NCI-H1092 (cell line): ENCODE measurements at regions not wholly inside any gene's neighbourhood (a gene's known extent, or its start where the extent isn't known, plus 50 kb on each side); places are given as distances from the start of the nearest gene placed in this dataset.
"Not testable (repeated sequence)": the region's sequence is repeated elsewhere in the genome, so short reads cannot be mapped to it uniquely, and the experiment has no call there.

Experiments
- DNase-seq: peaks from one replicate; lab custom pipeline; 2025; lab: John Stamatoyannopoulos, UW

DNA sequence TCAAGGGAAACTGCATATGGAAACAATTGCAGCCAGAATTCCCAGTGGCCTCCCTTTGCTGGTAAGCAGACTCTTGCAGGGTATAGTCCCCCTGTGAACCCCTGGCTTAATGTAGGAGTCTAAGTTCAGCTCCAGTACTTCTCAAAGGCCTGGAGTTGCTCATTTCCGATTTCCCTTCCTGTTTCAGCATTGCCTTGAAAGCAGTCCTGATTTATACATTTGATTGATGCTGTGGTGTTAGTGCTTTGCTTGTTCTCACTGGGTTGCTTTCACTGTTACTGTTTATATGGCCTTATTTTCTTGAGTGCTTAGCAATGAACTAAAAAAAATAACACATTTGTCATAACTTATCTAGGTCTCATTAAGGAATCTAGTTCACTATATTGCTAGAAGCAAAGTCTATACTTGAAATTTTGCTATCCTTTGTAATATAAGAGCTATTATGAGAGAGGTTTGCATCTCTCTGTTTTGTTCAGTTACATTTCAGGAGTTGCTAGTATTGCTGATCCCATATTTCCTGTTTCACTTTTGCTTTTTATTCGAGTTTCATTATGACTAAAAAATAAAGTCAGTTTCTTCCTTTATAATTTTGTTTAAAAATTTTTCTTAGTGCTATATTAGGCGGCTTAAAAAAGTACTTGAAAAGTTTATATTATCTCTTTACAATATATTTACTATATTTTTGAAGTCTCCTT lies 122.4 kb upstream of the NMUR2 start:
- DNase-seq = no peak

DNA sequence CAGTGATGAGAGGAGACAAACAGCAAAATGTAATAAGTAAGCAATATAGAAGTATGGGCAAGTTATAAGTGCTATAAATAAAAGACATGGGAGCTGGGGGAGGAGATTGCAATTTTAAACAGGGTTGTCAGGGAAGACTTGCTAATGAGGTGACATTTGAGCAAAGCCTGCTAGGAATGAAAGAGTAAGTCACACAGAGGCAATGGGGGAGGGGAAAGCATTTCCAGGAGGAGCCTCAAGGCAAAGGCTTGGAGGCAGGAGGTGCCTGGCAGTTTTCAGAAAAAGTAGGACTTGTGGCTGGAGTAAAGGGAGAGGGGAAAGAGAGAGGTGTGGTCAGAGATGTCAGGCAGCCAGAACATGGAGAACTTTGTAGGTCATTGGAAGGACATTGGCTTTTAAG lies 124.4 kb upstream of the NMUR2 start:
- DNase-seq = no peak

DNA sequence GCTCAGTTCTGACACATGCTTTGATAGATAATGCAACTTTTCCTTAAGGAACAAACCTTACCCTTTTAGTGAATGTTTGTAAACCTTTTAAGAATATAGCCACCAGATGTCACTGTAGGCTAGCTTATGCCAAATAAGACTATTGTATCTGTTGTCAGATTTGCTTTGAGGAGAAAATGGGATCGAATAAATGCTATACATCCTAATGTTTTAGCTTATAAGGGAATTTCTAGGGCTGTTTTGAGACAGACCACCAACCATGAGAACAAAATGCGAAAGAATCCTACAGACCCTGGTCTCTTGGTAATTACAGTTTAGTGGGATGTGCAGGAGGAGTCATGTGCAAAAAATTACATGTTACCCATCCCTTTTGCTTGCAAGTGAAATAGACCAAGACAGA lies 127.6 kb upstream of the NMUR2 start:
- DNase-seq = peak; percentile 54

DNA sequence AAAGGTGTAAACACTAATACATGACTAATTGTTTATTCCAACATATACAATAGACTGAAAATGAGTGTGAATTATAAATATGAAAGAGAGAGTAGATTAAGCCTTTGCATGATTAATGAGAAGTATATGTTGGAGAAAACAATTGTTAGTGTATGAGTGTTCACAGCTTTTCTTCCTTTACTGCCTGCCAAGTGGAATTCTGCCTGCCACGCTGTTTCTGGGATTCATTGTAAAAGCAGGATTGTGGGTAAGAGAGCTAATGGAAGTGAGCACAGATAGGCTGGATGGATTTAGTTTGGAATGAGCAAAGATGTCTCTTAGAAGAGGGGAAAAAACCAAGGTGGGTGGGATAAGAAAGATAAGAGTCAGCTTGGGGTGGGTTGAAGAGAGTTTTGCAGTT lies 129.6 kb upstream of the NMUR2 start:
- no peak for DNase-seq

DNA sequence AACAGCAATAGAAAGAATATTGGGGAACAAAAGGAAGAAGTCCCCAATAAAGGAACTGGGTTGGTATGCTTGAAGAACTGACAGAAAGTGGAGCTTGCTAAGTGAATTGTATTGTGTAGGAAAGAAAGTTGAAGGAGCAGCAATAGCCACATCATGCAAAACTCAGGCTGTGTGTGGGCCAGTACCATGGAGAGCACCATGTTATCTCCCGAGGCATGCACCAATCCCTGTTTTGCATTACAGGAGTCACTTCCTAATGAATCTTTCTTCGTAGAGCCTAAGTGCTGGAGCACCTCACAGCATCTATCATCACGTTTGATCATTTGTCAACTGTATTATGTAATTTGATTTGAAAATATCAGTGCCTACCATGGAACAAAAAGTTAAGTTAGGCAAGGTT lies 137.7 kb upstream of the NMUR2 start:
- DNase-seq = no peak

DNA sequence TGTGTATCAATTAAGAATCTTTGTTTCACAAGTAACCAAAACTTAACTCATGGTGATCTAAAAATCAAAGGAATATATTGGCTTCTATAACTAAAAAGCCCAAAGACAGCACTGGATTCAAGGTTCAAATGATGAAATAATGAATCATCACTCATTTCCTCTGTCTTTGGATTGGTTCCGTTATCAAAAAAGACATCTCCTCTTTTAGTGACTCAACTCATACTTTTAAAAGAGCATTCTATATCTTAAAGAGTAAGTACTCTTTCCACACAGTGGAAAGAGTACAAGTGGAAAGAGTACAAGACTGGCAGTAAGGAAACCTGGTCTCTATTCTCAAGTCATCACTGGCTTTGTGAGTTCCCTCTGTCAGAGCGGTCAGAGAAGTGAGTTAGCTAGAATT lies 141.4 kb upstream of the NMUR2 start:
- DNase-seq = no peak

DNA sequence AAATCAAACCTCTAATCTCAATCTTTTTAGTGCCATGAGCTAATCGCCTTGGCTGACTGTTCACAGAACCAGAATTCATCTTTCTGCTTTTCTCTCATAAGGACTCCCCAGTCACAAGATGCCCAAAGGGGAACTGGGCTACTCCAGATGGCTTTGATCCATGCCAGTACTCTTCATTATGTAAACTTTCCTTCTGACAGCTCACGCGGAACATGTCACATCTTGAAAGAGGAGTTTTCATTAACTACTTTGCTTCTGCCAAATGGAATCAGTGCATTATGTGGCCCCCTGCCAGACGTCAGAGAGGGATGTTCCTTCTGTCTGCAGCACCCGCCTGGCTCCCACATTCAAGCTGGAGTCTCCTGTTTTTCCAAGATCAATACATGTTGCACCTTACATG lies 142.1 kb upstream of the NMUR2 start:
- DNase-seq = no peak

DNA sequence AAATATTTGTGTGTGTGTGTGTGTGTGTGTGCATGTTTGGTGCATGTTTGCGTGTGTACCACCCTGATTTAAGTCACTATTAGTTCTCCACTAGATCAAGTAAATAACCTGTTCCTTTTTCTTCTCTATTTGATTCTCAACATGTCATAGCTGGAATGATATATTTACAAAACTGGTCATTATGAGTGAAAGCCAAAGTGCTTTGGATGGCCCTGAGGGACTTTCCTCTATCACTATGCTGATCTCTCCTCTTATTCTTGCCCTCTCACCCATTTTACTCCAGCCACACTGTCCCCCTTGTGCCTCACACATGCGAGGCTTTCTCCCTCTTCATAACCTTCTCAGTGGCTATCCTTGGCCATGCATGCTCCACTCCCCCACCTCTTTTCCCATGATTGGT lies 144.6 kb upstream of the NMUR2 start:
- no peak for DNase-seq

DNA sequence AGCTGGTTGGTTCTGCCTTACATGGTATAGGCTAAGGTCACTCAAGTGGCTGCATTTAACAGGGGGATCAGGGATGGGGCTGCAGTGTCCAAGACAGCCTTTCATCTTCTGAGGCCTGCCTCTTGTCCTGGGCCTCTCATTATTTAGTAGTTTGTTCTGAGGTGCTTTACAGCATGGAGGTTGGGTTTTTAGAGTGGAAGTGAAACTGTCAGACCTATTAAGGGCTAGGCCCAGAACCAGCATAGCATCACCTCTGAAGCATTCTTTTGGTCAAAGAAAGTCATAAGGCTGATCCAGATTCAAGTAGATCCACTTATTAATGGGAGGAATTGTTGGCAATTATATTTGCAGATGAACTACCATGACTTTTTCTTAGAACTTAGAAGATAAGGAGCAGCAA lies 146.0 kb upstream of the NMUR2 start:
- no peak for DNase-seq

DNA sequence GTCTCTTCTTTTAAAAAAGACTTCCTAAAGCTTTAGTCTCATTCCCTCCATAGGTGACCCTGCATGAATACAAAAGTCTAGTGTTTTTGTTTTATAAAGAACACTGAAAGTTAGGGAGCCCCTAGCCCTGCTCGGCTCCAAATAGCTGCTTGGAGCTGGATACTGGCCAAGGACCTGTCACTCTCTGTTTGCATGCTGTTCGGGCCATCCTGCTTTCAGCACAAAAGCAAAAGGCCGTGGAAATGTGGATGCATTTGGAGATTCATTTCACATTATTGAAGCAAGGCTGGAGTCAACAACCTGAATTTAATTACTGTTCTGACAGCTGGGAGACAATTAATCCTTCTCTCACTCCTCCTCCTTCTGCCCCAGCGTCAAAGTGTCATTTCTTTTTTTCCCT lies 151.7 kb upstream of the NMUR2 start:
- DNase-seq = peak; percentile 2

DNA sequence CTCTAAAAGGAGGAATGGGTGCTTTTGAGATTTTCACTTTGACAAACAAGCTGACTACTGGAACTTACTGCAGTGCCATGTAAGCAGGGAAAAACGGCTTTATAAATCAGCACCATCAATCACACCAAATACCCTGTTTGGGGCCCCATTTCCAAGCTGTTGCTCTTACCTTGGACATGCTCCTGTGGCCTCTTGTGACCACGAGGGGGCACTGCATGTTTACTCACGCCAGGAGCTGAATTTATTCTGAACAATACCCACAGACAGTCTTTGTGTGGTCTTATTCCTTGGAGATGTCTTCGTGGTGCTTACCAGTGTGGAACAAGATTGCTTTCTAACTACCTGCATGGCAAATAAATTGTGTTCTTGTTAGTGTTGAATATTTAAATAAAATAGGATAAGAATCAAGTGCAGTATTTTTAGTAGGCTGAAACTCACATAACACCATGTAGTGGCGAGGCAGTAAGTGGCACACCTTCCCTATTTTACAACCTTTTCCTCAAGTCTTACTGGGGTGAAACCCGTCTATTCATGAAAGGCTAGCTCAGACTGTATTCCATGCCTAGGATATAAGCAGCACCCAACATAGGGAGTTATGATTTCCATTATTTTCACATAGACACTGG lies 155.5 kb upstream of the NMUR2 start:
- DNase-seq = peak; percentile 48

DNA sequence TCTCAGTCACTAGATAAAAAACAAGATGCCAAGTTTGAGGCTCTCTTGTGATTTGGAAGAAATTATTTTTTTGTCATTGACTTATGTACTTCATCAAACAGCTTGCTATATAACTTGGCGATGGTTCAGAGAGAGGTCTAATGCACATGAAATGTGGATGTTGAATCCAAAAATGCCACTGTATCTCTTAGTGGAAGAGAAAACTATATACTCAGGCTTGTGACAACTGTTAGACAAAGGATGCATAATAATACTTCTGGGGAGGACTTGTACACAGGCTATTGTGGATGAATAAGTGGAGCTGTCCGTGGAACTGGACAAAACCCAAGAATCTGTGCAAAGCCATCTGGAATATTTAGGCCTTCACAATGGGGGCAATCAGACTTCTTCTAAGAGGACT lies 162.9 kb upstream of the NMUR2 start:
- no peak for DNase-seq

DNA sequence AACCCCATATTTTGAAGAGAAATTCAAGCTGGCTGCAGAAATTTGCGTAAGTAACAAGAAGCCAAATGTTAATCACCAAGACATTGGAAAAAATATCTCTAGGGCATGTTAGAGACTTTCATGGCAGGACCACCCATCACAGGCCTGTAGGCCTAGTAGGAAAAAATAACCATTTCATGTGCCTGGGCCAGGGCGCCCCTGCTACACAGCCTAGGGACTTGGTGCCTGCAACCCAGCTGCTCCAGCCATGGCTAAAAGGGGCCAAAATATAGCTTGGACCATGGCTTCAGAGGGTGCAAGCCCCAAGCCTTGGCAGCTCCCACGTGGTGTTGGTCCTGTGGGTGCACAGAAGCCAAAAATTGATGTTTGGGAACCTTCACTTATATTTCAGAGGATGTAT lies 167.7 kb upstream of the NMUR2 start:
- DNase-seq = no peak

DNA sequence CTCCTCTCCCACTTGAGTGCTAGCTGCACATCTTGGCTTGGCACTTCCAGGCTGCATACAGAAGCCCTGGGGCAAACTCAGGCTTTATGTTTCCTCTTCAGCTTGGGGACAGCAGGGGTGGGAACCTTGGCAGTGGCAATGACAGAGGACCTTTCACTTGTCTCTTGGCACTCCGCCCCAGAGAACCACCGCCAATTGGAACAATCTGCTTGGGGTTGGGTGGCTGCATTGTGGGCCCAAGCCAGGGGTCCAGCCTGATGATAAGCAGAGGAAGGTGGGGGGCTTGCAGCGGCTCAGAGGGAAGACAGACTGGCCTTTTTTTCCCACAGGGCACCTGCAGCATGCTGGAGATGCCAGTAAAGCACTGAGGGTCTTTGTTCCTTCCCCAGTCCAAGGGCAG lies 179.0 kb upstream of the NMUR2 start:
- no peak for DNase-seq

DNA sequence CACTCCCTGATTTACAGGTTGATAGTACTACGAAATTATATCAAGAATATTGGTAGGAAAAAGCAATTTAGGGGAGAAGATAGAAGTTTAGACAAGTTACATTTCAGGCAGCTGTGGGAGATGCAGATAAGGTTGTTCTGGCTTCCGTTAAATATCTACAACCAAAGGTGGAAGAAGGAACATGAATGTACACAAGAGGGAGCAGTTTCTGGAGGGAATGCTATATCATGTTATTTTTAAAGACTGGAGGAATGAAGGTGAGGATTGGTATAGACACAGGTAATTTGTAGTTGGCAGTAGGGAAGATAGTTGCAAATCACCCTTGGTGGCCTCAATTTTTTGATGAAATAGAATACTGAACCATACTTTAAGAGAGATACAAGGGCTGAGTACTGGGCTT lies 187.3 kb upstream of the NMUR2 start:
- no peak for DNase-seq

DNA sequence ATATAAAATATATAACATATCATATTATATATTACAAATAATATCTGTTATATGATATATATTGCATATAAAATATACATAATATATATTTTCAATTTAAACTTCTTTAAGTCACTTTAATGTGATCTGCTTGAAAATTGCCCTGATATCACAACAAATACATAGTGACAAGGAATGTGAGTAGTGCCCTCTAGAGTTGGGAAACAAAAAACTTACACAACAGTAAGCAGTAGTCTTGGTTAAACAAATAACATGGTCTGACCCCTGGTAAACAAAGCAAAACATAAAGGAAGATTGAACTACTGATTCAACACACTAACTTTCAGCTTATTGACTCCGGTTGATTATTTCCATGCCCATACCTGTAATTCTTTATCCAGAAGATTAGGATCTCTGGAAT lies 188.3 kb upstream of the NMUR2 start:
- DNase-seq = no peak

DNA sequence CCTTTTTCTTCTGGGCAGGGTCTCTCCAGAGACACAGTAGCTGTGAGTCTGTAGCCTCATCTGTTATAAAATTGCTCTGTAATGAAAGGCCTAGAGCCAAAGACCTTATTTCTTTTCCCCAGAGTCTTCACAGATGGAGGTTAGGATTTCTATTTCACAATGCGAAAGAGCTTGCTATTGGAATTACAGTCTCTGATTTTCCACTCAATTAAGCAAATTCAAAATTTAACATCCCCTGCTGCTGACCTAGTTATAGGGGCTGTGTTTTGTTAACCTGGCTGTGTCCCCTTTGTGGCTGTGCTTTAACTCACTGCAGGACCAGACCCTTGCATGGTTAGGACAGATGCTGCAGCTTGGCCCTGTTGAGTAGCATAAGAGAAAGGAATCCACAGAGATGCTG lies 190.3 kb upstream of the NMUR2 start:
- DNase-seq = no peak

DNA sequence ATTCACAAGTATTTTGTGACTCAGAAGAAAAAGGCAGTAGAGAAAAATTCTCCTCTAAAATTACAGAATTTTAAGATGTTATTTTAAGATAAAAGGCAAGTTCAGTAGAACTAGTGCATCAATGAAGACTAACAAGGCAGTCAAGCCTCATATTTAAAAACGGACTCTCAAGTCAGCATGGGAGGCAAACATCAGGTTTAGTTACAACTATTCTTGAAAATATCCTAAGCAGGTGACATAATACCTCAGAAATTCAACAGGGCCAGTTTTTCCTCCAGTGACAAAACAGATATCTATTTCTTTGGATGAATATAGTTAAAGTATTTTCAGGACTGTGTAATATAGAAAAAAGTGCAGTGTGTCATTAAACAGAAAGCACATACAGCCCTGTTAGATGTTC lies 194.0 kb upstream of the NMUR2 start:
- DNase-seq = no peak

DNA sequence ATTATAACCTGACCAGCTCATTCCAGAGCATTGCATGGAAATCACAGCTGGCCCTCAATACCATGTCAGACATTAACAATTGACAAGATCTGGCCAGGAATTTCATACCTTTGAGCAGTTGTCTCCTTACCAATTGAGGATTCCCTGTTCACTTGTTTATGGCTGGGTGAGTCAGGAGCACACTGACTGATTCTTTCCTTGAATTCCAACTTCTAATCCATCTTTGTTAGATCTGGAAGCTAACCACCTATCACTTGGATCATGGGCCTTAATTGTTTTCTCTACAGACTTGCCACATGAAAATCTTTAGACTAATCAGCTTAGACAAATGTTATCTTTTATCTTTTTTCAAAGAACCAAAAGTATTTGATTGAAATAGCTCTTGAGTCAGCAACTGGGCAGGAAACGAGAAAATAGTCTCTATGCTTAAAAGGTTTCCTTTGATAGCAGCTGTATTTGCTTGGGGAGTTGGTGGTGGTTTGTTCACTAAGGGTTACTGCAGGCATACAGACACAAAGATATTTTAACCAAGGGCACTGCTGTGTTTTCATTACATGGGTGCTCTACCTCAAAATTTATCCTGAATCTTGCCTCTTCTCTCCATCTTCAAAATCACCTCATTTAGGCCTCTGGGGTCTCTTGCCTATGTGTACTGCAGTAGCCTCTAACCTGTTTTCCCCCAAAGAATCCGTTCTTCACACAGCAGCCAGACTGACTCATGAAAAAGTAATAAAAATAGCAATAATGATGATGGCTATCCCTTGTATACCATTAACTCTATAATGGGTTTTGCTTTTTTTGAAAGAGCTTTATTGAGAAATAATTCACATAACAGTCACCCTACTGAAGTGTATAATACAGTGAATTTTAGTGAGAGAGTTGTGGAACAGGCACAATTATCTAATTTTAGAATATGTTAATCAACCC lies 197.0 kb upstream of the NMUR2 start:
- DNase-seq = no peak

DNA sequence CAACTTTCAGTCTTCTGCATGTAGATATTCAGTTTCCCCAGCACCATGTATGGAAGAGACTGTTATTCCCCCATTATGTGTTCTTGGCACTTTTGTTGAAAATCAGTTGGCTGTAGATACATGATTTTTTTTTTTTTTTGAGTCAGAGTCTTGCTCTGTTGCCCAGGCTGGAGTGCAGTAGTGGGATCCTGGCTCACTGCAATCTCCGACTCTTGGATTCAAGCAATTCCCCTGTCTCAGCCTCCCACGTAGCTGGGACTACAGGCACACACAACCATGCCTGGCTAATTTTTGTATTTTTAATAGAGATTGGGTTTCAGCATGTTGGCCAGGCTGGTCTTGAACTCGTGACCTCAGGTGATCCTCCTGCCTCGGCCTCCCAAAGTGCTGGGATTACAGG lies 201.0 kb upstream of the NMUR2 start:
- DNase-seq = not testable (repeated sequence)

DNA sequence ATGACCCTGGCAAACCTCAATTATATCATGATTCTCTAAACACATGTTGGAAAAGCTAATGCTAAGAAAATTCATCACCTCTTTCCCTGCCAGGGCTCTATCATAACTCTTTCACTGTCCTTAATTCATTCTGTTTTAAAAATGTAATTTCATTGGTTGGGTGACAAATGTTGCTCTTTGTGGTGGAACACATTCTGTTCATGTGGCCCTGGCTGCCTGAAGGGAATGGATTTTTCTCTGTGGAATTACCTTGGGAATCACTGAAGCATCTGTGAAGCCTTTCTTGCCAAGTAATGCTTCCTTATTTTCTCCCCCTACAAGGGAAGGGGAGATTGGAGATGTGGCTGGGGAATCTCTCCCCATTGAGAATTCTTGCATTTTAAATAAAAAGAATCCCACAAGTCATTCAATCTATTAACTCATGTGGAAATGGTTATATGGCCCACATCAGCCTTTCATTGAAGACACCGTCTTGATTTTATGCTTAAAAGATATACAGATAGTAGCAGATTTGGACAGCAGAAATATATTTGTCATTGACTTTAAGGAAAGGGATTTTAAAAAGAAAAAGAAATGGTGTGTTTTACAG lies 201.8 kb upstream of the NMUR2 start:
- DNase-seq = no peak

DNA sequence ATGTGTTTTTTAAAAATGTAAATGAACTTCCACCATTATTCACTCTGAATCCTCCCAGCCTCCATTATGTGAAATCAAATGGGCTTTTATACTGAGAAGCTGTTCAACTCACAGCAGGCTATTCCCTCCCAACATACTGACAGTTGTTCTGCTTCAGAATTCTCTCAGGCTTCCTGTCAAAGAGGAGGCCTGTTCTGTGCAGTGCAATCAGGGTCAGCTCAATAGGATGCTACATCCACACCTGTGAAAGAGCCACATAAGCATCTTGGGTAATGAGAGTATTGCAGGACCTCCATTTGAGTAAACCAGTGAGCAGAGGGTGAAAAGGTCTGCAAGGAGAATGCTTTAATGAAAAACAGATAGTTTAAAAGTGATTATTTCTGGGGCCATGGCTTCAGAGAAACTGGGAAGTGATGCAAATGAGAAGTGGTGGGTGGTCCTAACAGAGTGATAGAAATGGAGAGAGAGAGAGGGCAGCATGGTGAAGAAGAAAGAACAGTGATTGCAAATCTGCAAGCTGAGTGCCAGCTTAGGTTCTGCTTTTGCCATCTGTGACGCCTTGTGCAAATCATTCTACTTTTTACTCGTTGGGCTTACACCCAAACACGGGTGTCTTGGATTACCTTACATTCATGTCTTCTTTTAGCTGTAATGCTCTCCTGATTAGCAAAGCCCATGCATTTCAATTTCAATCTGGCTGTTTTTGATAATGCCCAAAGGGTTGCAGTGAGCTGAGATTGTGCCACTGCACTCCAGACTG lies 202.5 kb upstream of the NMUR2 start:
- DNase-seq = no peak
